Neural cell (in vitro differentiated cells): ENCODE measurements at regions not wholly inside any gene's neighbourhood (a gene's known extent, or its start where the extent isn't known, plus 50 kb on each side); places are given as distances from the start of the nearest gene placed in this dataset.

Experiments used
- H2AFZ ChIP-seq: fragments of 200-600, 300-800 bp; sonication (generic), shearing (Covaris generic); 2 replicates; pipeline ENCODE4 v1.6.0; 2014; ENCODE audit warnings: low read depth, mild to moderate bottlenecking, antibody characterized with exemption, low read length, moderate library complexity
- H3F3A ChIP-seq: fragments of 200-600 bp; shearing (Covaris generic); 2 replicates; pipeline ENCODE4 v1.6.1; 2016; ENCODE audit warnings: mild to moderate bottlenecking, moderate library complexity, mixed read lengths, antibody characterized with exemption, low read length; ENCODE audit not compliant: insufficient read depth, poor library complexity, severe bottlenecking
- H3K27ac ChIP-seq: fragments of 200-600, 300-800 bp; sonication (generic), shearing (Covaris generic); 2 replicates; pipeline ENCODE4 v1.5.1; 2014; ENCODE audit warnings: mild to moderate bottlenecking, low read length, moderate library complexity
- H3K27me3 ChIP-seq: fragments of 300-800, 200-600 bp; sonication (generic), shearing (Covaris generic); 2 replicates; pipeline ENCODE4 v1.6.0; 2014; ENCODE audit warnings: mild to moderate bottlenecking, low read depth, low read length, moderate library complexity; ENCODE audit not compliant: insufficient read depth
- H3K36me3 ChIP-seq: fragments of 300-800, 200-600 bp; sonication (generic), shearing (Covaris generic); 2 replicates; pipeline ENCODE4 v1.5.1; 2014; ENCODE audit warnings: mild to moderate bottlenecking, antibody characterized with exemption, low read length, moderate library complexity; ENCODE audit not compliant: insufficient read depth
- H3K4me2 ChIP-seq: fragments of 300-800, 200-600 bp; sonication (generic), shearing (Covaris generic); 2 replicates; pipeline ENCODE4 v1.6.0; 2014; ENCODE audit warnings: mild to moderate bottlenecking, low read length
- H3K4me3 ChIP-seq: fragments of 300-800, 200-600 bp; sonication (generic), shearing (Covaris generic); 2 replicates; pipeline ENCODE4 v1.5.1; 2014; ENCODE audit warnings: mild to moderate bottlenecking, low read length, moderate library complexity
- H3K79me2 ChIP-seq: fragments of 200-600 bp; shearing (Covaris generic); replicated peaks from 2 replicates; pipeline ENCODE4 v1.6.0; 2014; ENCODE audit warnings: mild to moderate bottlenecking, low read length, moderate library complexity; ENCODE audit not compliant: insufficient read depth
- H3K9ac ChIP-seq: fragments of 300-800, 200-600 bp; sonication (generic), shearing (Covaris generic); 2 replicates; pipeline ENCODE4 v1.6.1; 2016; ENCODE audit warnings: mild to moderate bottlenecking, low read length, mixed read lengths
- H3K9me2 ChIP-seq: fragments of 200-600 bp; shearing (Covaris generic); 2 replicates; pipeline ENCODE4 v1.6.1; 2016; ENCODE audit warnings: mild to moderate bottlenecking, low read length, mixed read lengths; ENCODE audit not compliant: insufficient read depth
- H3K9me3 ChIP-seq: fragments of 200-600, 300-800 bp; sonication (generic), shearing (Covaris generic); 2 replicates; pipeline ENCODE4 v1.6.1; 2016; ENCODE audit warnings: mild to moderate bottlenecking, mixed run types, low read length, moderate library complexity, mixed read lengths
- H4K20me1 ChIP-seq: fragments of 200-600 bp; shearing (Covaris generic); 2 replicates; pipeline ENCODE4 v1.6.1; 2016; ENCODE audit warnings: mild to moderate bottlenecking, mixed run types; ENCODE audit not compliant: insufficient read depth
- EP300 ChIP-seq: fragments of 450-650 bp; conservative IDR thresholded peaks from 2 replicates; pipeline ENCODE4 v1.6.1; 2014; ENCODE audit warnings: antibody characterized with exemption, mild to moderate bottlenecking, moderate library complexity; ENCODE audit not compliant: poor library complexity, severe bottlenecking
- EZH2 ChIP-seq: fragments of 200-600, 300-800 bp; shearing (Covaris generic), sonication (generic); IDR thresholded peaks from 2 replicates; pipeline ENCODE4 v1.6.1; 2014; ENCODE audit warnings: antibody characterized with exemption, low read length, borderline replicate concordance, mild to moderate bottlenecking; ENCODE audit not compliant: insufficient read depth, poor library complexity, severe bottlenecking
- MXI1 ChIP-seq: fragments of 450-650 bp; conservative IDR thresholded peaks from 2 replicates; pipeline ENCODE4 v1.6.1; 2014; ENCODE audit warnings: antibody characterized with exemption, mild to moderate bottlenecking; ENCODE audit not compliant: poor library complexity, severe bottlenecking
- POLR2AphosphoS5 ChIP-seq: IDR thresholded peaks from 2 replicates; pipeline ENCODE4 v1.6.1; 2012
- RAD21 ChIP-seq: fragments of 450-650 bp; conservative IDR thresholded peaks from 2 replicates; pipeline ENCODE4 v1.6.1; 2014; ENCODE audit warnings: antibody characterized with exemption, mild to moderate bottlenecking, moderate library complexity
- REST ChIP-seq: IDR thresholded peaks from 2 replicates; pipeline ENCODE4 v1.6.1; 2012; ENCODE audit warnings: borderline replicate concordance
- SMC3 ChIP-seq: fragments of 450-650 bp; conservative IDR thresholded peaks from 2 replicates; pipeline ENCODE4 v1.6.1; 2014; ENCODE audit warnings: antibody characterized with exemption, mild to moderate bottlenecking, moderate library complexity; ENCODE audit not compliant: poor library complexity
- TAF1 ChIP-seq: IDR thresholded peaks from 2 replicates; pipeline ENCODE4 v1.6.1; 2012; ENCODE audit warnings: low read depth
- TF ChIP-seq, protein P1 (sequence below): fragments of 450-650 bp; IDR thresholded peaks from 2 replicates; pipeline ENCODE4 v1.5.1; 2014; ENCODE audit warnings: antibody characterized with exemption, mild to moderate bottlenecking, moderate library complexity; ENCODE audit not compliant: poor library complexity, severe bottlenecking

GRCh38 chr6:166739976-166740318, 112.9 kb upstream of the RPS6KA2 start:
- H3K27ac ChIP-seq, result no peak overlapping the region
- no peaks in the 10 kb centered on the region for H3K9me2 ChIP-seq
- H3F3A ChIP-seq, result no peaks in the 10 kb centered on the region
- no peaks in the 10 kb centered on the region for H3K27me3 ChIP-seq
- H3K79me2 ChIP-seq, result no peaks in the 10 kb centered on the region
- H2AFZ ChIP-seq, result no peak overlapping the region
- H3K9me3 ChIP-seq, result no peaks in the 10 kb centered on the region
- H3K4me3 ChIP-seq, result no peak overlapping the region
- H3K4me2 ChIP-seq, result no peak overlapping the region
- H3K9ac ChIP-seq, result no peak overlapping the region
- no peaks in the 10 kb centered on the region for H4K20me1 ChIP-seq
- no peak for TF ChIP-seq POLR2AphosphoS5
- no peak for TF ChIP-seq EZH2
- TF ChIP-seq RAD21, result no peak
- TF ChIP-seq MXI1, result no peak
- no peak for TF ChIP-seq SMC3
- TF ChIP-seq, protein P1, sequence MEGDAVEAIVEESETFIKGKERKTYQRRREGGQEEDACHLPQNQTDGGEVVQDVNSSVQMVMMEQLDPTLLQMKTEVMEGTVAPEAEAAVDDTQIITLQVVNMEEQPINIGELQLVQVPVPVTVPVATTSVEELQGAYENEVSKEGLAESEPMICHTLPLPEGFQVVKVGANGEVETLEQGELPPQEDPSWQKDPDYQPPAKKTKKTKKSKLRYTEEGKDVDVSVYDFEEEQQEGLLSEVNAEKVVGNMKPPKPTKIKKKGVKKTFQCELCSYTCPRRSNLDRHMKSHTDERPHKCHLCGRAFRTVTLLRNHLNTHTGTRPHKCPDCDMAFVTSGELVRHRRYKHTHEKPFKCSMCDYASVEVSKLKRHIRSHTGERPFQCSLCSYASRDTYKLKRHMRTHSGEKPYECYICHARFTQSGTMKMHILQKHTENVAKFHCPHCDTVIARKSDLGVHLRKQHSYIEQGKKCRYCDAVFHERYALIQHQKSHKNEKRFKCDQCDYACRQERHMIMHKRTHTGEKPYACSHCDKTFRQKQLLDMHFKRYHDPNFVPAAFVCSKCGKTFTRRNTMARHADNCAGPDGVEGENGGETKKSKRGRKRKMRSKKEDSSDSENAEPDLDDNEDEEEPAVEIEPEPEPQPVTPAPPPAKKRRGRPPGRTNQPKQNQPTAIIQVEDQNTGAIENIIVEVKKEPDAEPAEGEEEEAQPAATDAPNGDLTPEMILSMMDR, result no peak
- no peak for TF ChIP-seq EP300
- no peak for TF ChIP-seq REST
- no peak for TF ChIP-seq TAF1
- no peaks in the 10 kb centered on the region for H3K36me3 ChIP-seq

GRCh38 chr6:166739117-166739975, 112.3 kb upstream of the RPS6KA2 start:
- Histone ChIP-seq H3K36me3 (no peaks in the 10 kb centered on the region), H3K9me2 (no peaks in the 10 kb centered on the region), H3K4me2 (no peak overlapping the region), H3K9ac (no peak overlapping the region), H3K27ac (no peak overlapping the region), H3K9me3 (no peaks in the 10 kb centered on the region), H3K4me3 (no peak overlapping the region), H4K20me1 (no peaks in the 10 kb centered on the region), H3F3A (no peaks in the 10 kb centered on the region), H3K79me2 (no peaks in the 10 kb centered on the region), H3K27me3 (no peaks in the 10 kb centered on the region), H2AFZ (no peak overlapping the region)
- TF ChIP-seq EP300 (no peak), POLR2AphosphoS5 (no peak), EZH2 (no peak), TAF1 (no peak), MXI1 (no peak), SMC3 (no peak), REST (no peak), RAD21 (no peak)
- TF ChIP-seq, protein P1, result no peak
